ENCODE measurements at regions not wholly inside any gene's neighbourhood (a gene's known extent, or its start where the extent isn't known, plus 50 kb on each side); places are given as distances from the start of the nearest gene placed in this dataset.
"Not testable (repeated sequence)": the region's sequence is repeated elsewhere in the genome, so short reads cannot be mapped to it uniquely, and the experiment has no call there.

DNA sequence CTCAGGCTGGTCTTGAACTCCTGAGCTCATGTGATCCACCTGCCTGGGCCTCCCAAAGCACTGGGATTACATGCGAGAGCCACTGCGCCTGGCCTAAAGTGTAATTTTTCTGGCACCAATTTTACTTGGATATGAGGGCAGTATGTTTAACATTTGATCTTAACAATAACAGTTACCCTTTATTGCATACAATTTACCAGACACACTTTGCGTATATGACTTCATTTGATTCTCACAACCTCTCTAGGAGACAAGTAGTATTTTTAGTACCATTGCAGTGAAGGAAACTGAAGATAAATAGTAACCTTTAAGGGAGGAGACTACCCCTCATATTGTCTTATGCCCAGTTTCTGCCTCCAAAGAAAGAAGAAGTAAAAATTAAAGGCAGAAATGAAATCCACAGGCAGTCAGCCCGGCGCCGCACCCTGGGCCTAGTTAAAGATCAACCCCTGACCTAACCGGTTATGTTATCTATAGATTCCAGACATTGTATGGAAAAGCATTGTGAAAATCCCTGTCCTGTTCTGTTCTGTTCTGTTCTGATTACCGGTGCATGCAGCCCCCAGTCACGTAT is 54.0 kb downstream of the CYP26A1 start:
- H3K18ac ChIP-seq (ENCODE audit: low read depth in 1 of 2, low read length in 2 of 2); H3K36me3 ChIP-seq (ENCODE audit: control insufficient read depth in 1 of 2, insufficient read depth in 2 of 2, low read depth in 1 of 2, low read length in 2 of 2); H3K27ac ChIP-seq (ENCODE audit: low read length, poor library complexity, severe bottlenecking); H3K4ac ChIP-seq (ENCODE audit: low read depth in 1 of 2, low read length in 2 of 2); H3K79me1 ChIP-seq (replicated peaks; ENCODE audit: low read length, poor library complexity, severe bottlenecking); H2BK120ac ChIP-seq (ENCODE audit: low read depth, low read length); H4K91ac ChIP-seq (ENCODE audit: low read length); H3K14ac ChIP-seq (ENCODE audit: low read length in 2 of 2); H2AK5ac ChIP-seq (ENCODE audit: low read length, severe bottlenecking); H4K8ac ChIP-seq (ENCODE audit: low read length); H3K4me1 ChIP-seq (ENCODE audit: control insufficient read depth, insufficient read depth, low read depth, low read length); H3K4me3 ChIP-seq (ENCODE audit: insufficient read depth in 1 of 2, low read depth in 1 of 2, low read length in 2 of 2); DNase-seq; H2AFZ ChIP-seq (ENCODE audit: low read depth, low read length); H3K9ac ChIP-seq (ENCODE audit: low read length); H3K23ac ChIP-seq (ENCODE audit: low read length in 2 of 2); H3K4me2 ChIP-seq (ENCODE audit: low read length, poor library complexity, severe bottlenecking); H2BK5ac ChIP-seq (ENCODE audit: low read depth, low read length, poor library complexity, severe bottlenecking); H2BK12ac ChIP-seq (ENCODE audit: low read length in 2 of 2); H2BK15ac ChIP-seq (ENCODE audit: low read depth, poor library complexity, severe bottlenecking): not testable (repeated sequence)
- peaks cover 16 to 31% of the 10 kb centered on the region in 2 experiments for H3K27me3 ChIP-seq (ENCODE audit: control insufficient read depth in 1 of 2, insufficient read depth in 1 of 2, low read length in 2 of 2)
- peaks cover 13% of the 10 kb centered on the region for H3K9me3 ChIP-seq (ENCODE audit: control insufficient read depth, low read length)
- 93% methylated on average over 6 of the region's 9 CpGs for WGBS

DNA sequence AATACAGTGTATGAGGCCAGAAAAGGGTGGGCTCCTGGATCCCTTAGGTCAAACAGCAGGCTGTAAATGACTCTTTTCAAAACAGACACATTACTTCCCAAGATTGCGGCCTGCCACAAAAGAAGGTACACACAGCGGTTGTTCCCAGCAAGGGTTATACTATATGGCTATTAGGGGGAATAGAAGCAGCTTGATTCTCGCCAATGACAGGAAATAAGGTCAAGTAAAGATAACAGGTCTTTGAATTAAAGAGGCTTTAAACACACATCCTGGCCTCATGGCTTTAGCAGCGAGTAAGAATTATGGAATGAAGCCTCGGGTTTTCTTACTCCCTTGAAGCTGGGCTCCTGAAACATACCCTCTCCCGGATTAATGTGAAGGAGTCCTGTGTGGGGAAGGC is 58.3 kb downstream of the CYP26A1 start:
- Histone ChIP-seq H2BK15ac (ENCODE audit: low read depth, poor library complexity, severe bottlenecking) (no peak overlapping the region), H2AK5ac (ENCODE audit: low read length, severe bottlenecking) (no peak overlapping the region), H2BK12ac (ENCODE audit: low read length in 2 of 2) (no peak overlapping the region), H4K8ac (ENCODE audit: low read length) (no peak overlapping the region), H3K4me1 (ENCODE audit: control insufficient read depth, insufficient read depth, low read depth, low read length) (no peaks in the 10 kb centered on the region), H3K79me1 (replicated peaks; ENCODE audit: low read length, poor library complexity, severe bottlenecking) (no peaks in the 10 kb centered on the region), H3K4me3 (ENCODE audit: insufficient read depth in 1 of 2, low read depth in 1 of 2, low read length in 2 of 2) (no peak overlapping the region), H3K27ac (ENCODE audit: low read length, poor library complexity, severe bottlenecking) (no peak overlapping the region), H2BK120ac (ENCODE audit: low read depth, low read length) (no peak overlapping the region), H4K91ac (ENCODE audit: low read length) (no peak overlapping the region), H3K4ac (ENCODE audit: low read depth in 1 of 2, low read length in 2 of 2) (no peak overlapping the region), H3K18ac (ENCODE audit: low read depth in 1 of 2, low read length in 2 of 2) (no peak overlapping the region), H3K4me2 (ENCODE audit: low read length, poor library complexity, severe bottlenecking) (no peak overlapping the region), H3K23ac (ENCODE audit: low read length in 2 of 2) (no peak overlapping the region), H3K36me3 (ENCODE audit: control insufficient read depth in 1 of 2, insufficient read depth in 2 of 2, low read depth in 1 of 2, low read length in 2 of 2) (no peaks in the 10 kb centered on the region), H3K27me3 (ENCODE audit: control insufficient read depth in 1 of 2, insufficient read depth in 1 of 2, low read length in 2 of 2) (peaks cover 13 to 33% of the 10 kb centered on the region in 2 experiments), H3K14ac (ENCODE audit: low read length in 2 of 2) (no peak overlapping the region), H2BK5ac (ENCODE audit: low read depth, low read length, poor library complexity, severe bottlenecking) (no peak overlapping the region), H2AFZ (ENCODE audit: low read depth, low read length) (peak overlapping the region; percentile 23), H3K9ac (ENCODE audit: low read length) (no peak overlapping the region), H3K9me3 (ENCODE audit: control insufficient read depth, low read length) (peaks cover 3% of the 10 kb centered on the region)
- WGBS = 43% methylated on average over 6 of the region's 6 CpGs
- DNase-seq = peak; percentile 3

DNA sequence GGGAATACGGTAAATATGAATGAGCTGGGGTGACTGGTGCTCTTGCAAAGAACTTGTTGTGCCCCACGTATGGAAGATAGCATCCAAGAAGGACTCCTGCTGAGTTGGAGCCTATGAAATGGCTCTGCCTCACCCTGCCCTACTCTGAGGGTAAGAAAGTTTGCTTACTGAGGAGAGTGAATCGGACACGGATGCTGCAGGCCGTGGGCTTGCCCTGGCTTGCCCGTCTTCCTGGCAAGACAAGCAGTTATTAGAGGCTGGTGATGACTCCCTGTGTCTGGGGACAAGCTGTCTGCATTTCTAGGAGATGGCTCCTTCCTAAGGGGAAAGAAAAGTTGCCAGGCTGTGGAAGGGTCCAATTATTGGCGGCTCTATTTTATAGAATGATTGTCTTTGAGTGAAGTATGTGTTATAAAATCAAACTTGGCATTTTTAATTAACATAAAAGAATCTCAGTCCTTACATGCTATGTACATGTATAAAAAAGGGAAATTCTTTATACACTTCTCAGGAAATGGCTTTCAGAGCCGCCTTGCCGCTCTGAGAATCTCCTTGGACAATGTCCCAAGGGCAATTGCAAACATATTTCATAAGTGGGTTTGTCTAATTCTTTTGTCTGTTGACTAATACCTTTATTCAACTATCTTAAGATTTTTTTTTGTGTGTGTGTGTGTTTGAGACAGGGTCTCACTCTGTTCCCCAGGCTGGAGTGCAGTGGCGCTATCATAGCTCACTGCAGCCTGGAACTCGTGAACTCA is 64.6 kb downstream of the CYP26A1 start:
- Histone ChIP-seq H3K4ac (ENCODE audit: low read depth in 1 of 2, low read length in 2 of 2) (no peak overlapping the region), H3K36me3 (ENCODE audit: control insufficient read depth in 1 of 2, insufficient read depth in 2 of 2, low read depth in 1 of 2, low read length in 2 of 2) (no peaks in the 10 kb centered on the region), H3K27me3 (ENCODE audit: control insufficient read depth in 1 of 2, insufficient read depth in 1 of 2, low read length in 2 of 2) (peaks cover 13 to 16% of the 10 kb centered on the region in 2 experiments), H2AK5ac (ENCODE audit: low read length, severe bottlenecking) (no peak overlapping the region), H3K4me3 (ENCODE audit: insufficient read depth in 1 of 2, low read depth in 1 of 2, low read length in 2 of 2) (no peak overlapping the region), H2BK5ac (ENCODE audit: low read depth, low read length, poor library complexity, severe bottlenecking) (no peak overlapping the region), H3K23ac (ENCODE audit: low read length in 2 of 2) (no peak overlapping the region), H3K79me1 (replicated peaks; ENCODE audit: low read length, poor library complexity, severe bottlenecking) (no peaks in the 10 kb centered on the region), H2BK15ac (ENCODE audit: low read depth, poor library complexity, severe bottlenecking) (no peak overlapping the region), H3K9ac (ENCODE audit: low read length) (no peak overlapping the region), H3K14ac (ENCODE audit: low read length in 2 of 2) (peak overlapping the region in 1 of 2 experiments; percentile 44), H3K18ac (ENCODE audit: low read depth in 1 of 2, low read length in 2 of 2) (no peak overlapping the region), H3K4me1 (ENCODE audit: control insufficient read depth, insufficient read depth, low read depth, low read length) (no peaks in the 10 kb centered on the region), H3K4me2 (ENCODE audit: low read length, poor library complexity, severe bottlenecking) (no peak overlapping the region), H3K27ac (ENCODE audit: low read length, poor library complexity, severe bottlenecking) (no peak overlapping the region), H2BK120ac (ENCODE audit: low read depth, low read length) (no peak overlapping the region), H2AFZ (ENCODE audit: low read depth, low read length) (no peak overlapping the region), H2BK12ac (ENCODE audit: low read length in 2 of 2) (no peak overlapping the region), H4K91ac (ENCODE audit: low read length) (no peak overlapping the region), H4K8ac (ENCODE audit: low read length) (no peak overlapping the region), H3K9me3 (ENCODE audit: control insufficient read depth, low read length) (peaks cover 5% of the 10 kb centered on the region)
- DNase-seq = no peak
- WGBS = 92% methylated on average over 7 of the region's 11 CpGs

DNA sequence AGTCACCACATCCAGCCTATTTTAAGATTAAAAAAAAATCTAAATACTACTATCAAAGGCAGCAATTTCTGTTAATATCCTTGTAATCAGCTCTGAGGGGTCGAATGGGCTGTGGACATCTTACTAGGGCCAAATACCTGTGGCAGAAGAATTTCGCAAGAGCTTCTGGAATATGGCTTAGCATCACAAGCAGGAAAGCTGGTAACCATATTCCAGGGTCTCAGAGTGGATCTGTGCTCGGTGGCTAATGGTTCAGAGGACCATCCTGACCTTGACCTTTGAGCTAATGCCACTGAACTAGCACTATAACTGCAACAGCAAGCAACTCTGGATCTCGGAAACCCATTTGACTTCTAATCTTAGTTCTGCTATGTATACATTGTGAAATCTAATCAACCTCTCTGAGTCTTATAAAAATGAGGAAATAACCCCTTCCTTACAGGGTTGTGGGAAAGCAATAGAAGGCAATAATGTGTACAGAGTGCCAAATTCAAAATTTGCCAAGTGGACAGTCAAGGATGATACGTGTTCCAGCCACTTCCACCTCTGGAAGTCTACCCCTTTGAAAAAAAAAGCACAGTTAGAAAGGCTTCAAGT is 65.5 kb downstream of the CYP26A1 start:
- Histone ChIP-seq H2BK12ac (ENCODE audit: low read length in 2 of 2) (no peak overlapping the region), H3K4me3 (ENCODE audit: insufficient read depth in 1 of 2, low read depth in 1 of 2, low read length in 2 of 2) (no peak overlapping the region), H3K27ac (ENCODE audit: low read length, poor library complexity, severe bottlenecking) (no peak overlapping the region), H2AK5ac (ENCODE audit: low read length, severe bottlenecking) (no peak overlapping the region), H2BK120ac (ENCODE audit: low read depth, low read length) (no peak overlapping the region), H3K9ac (ENCODE audit: low read length) (no peak overlapping the region), H3K9me3 (ENCODE audit: control insufficient read depth, low read length) (peaks cover 5% of the 10 kb centered on the region), H3K14ac (ENCODE audit: low read length in 2 of 2) (no peak overlapping the region), H3K4me2 (ENCODE audit: low read length, poor library complexity, severe bottlenecking) (no peak overlapping the region), H3K23ac (ENCODE audit: low read length in 2 of 2) (no peak overlapping the region), H2AFZ (ENCODE audit: low read depth, low read length) (no peak overlapping the region), H4K8ac (ENCODE audit: low read length) (no peak overlapping the region), H2BK5ac (ENCODE audit: low read depth, low read length, poor library complexity, severe bottlenecking) (no peak overlapping the region), H3K18ac (ENCODE audit: low read depth in 1 of 2, low read length in 2 of 2) (no peak overlapping the region), H3K79me1 (replicated peaks; ENCODE audit: low read length, poor library complexity, severe bottlenecking) (no peaks in the 10 kb centered on the region), H2BK15ac (ENCODE audit: low read depth, poor library complexity, severe bottlenecking) (no peak overlapping the region), H3K4ac (ENCODE audit: low read depth in 1 of 2, low read length in 2 of 2) (no peak overlapping the region), H3K36me3 (ENCODE audit: control insufficient read depth in 1 of 2, insufficient read depth in 2 of 2, low read depth in 1 of 2, low read length in 2 of 2) (no peaks in the 10 kb centered on the region), H3K4me1 (ENCODE audit: control insufficient read depth, insufficient read depth, low read depth, low read length) (no peaks in the 10 kb centered on the region), H3K27me3 (ENCODE audit: control insufficient read depth in 1 of 2, insufficient read depth in 1 of 2, low read length in 2 of 2) (peaks cover 17 to 18% of the 10 kb centered on the region in 2 experiments), H4K91ac (ENCODE audit: low read length) (no peak overlapping the region)
- no peak for DNase-seq
- 61% methylated on average over 3 of the region's 5 CpGs for WGBS

Measured in mesenchymal stem cell (in vitro differentiated cells and primary cell).